ENCODE measurements at regions not wholly inside any gene's neighbourhood (a gene's known extent, or its start where the extent isn't known, plus 50 kb on each side); places are given as distances from the start of the nearest gene placed in this dataset.

DNA sequence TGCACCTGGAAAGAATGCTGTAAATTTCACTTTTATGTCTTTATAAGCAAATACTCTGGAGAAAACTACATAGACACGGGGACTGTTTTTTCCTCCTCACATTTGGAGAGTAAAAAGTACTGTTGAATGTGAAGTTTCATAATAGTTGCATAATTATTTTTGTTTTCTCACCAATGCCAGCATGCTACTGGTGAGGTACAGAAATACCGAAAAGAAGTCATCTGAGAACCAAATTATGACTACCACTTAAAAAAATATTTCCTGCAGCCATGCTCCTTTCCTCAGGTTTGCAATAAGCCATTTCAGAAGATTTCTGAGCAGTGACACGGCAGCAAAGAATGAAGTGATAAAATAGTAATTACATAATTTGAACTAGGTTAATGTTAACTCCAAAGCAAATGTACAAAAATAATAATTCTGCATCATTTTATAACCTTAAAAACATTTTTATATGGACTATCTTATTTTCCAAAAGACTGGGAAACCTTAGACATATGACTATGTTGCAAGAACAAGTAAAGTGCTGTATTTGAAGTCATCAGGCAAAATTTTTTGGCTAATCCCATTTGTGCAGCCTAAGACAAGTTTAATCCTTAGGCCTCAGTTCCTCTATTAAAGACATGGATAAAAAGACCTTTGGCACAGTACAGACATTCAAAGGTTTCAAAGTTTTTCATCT, 144.7 kb downstream of the PCSK1 start (continued):
- TF ChIP-seq SRF (IDR thresholded peaks at IDR 0.05; ENCODE audit: low read depth, low read length) (no peak), CTBP2 (IDR thresholded peaks at IDR 0.05; ENCODE audit: borderline replicate concordance, insufficient read depth, insufficient read length, low read length) (no peak), SIN3A (conservative IDR thresholded peaks at IDR 0.05 in 1 of 2, IDR thresholded peaks at IDR 0.05 in 1 of 2; ENCODE audit: low read depth in 1 of 2, low read length in 2 of 2) (no peak)

Measured in H1 (cell line).